Glomerular visceral epithelial cell (primary cell): ENCODE measurements at regions not wholly inside any gene's neighbourhood (a gene's known extent, or its start where the extent isn't known, plus 50 kb on each side); places are given as distances from the start of the nearest gene placed in this dataset.
"Not testable (repeated sequence)": the region's sequence is repeated elsewhere in the genome, so short reads cannot be mapped to it uniquely, and the experiment has no call there.

Experiments
- DNase-seq: peaks from one replicate; pipeline ENCODE4 v3.0.0-alpha.2; 2016; ENCODE audit errors: extremely low spot score

DNA sequence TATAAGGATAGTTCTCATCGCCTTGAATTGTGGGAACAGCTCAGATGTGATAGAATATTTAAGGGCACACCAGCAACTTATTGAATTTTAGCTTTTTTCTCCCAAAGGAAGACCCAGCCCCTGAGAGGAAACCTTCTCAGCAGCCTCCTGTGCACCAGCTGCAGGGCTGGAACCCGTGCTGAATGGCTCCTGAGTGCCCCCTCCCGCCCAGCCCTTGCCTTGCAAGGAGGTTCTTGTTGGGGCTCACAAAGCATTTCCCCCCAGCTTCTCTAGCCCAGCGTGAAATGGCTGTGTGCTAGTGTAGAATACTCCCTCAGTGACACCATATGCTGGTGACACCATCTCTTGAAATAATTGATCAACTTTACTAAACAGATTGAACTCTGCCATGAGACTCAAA is 1227.4 kb downstream of the TMEM121 start:
- not testable (repeated sequence) for DNase-seq

DNA sequence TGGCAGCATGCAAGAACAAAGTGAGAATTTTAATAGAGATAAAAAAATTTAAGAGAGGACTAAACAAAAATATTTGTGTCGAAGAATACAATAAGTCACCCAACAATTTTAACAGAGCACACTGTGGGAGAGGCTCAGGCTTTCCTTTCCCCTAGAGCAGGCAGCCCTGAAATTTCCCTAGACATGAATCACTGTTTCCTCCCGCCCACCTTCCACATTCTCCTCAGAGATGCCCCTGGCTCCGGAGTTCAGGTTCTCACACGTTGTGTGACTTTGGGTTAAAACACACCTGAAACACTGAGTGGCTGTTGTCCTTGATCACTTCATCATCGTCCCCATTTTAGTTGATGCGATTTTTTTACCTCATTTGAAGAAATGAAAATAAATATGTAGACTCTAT is 1231.1 kb downstream of the TMEM121 start:
- DNase-seq, result not testable (repeated sequence)

DNA sequence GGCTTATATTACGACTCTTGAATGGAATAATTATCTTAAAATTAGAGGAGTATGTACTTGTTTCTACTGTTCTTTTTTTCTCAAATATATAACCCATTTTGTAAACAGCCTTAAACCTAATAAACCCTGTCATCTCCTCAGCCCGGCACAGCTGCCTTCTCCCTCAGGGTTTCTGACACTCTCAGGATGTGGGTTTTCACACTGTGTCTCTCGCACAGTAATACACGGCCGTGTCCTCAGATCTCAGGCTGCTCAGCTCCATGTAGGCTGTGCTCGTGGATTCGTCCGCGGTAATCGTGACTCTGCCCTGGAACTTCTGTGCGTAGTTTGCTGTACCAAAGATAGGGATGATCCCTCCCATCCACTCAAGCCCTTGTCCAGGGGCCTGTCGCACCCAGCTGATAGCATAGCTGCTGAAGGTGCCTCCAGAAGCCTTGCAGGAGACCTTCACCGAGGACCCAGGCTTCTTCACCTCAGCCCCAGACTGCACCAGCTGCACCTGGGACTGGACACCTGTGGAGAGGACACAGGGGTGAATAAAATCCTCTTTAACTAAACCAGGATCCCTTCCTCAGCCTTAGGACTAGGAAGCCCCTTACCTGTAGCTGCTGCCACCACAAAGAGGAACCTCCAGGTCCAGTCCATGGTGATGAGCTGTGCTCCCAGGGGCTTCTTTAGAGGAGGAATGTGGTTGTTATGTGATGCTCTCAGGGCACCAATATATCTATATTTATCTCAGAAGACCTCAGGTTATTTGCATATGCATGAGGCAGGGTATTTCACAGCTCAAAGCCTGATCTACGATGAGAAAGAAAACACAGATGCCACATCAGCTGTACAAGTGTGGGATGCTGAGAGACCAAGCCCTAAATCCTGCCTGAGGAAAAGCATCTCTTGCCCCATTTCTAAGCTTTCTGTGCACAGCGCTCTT is 1235.8 kb downstream of the TMEM121 start:
- not testable (repeated sequence) for DNase-seq

DNA sequence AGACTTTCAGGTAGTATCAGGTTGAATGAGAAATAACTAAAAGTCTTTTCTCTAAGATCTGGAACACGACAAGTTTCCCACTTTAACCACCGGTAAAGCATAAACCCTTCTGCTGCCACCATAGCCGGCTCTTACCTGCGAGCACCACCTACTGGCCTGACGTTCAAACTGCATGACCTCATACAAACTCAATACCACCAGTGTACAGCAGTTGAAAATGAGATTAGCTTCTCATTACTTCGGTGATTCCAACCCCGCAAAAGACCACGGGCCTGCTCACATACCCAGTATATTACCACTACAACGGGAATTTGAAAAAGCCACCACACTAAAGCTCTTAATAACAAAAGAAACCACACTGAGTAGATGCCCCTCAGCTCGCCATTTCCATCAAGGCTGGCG is 1238.6 kb downstream of the TMEM121 start:
- DNase-seq, result not testable (repeated sequence)

DNA sequence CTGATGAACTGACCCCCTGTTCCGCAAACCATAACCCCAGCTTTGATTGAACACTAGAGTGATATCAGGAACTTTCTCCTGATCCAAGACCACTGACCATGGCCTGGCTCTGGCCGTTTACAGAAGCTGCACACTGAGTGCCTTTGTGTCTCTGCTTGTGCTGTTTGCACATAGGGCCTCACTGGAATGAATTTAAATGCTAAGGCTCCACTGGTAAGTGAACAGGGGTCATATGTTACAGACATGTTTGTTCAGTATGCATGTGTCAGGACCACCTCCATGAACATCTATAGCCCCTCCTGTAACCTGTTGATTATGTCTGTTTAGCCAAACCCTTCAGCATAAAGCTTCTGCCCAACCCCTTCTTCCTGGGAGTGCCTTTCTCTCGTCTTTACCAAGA is 1239.8 kb downstream of the TMEM121 start:
- no peak for DNase-seq

DNA sequence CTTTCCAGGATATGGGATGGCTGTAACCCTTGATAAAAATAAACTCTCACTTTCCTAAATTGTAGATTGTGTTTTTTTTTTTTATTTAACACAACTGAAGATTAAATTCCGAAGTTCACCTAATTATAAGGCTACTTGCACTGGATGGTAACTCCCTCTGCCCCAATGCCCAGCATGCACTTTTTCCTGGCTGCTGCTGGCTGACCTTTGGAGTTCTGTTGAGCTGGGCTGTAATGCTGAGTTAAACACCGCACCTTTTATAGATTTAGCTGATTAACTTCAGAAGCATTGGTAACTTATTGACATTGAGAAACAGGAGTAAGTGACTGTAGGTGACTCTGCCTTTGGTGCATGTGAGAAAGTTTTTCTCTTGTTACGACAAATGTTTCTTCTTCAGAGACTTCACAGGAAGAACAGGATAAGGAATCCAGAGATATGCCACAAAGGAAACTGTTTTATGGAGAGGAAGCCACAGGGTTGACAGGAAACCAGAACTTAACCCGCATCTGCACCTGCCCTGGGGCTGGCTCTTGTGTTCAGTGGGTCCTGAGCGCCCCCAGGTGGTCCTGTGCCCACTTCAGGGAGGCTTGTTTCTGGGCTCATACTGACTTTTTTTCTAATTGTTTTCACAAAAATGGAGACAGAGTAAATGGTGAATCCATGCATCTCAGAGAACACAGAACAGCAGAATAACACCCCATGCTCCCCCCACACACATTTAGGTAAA is 1240.3 kb downstream of the TMEM121 start:
- DNase-seq, result not testable (repeated sequence)

DNA sequence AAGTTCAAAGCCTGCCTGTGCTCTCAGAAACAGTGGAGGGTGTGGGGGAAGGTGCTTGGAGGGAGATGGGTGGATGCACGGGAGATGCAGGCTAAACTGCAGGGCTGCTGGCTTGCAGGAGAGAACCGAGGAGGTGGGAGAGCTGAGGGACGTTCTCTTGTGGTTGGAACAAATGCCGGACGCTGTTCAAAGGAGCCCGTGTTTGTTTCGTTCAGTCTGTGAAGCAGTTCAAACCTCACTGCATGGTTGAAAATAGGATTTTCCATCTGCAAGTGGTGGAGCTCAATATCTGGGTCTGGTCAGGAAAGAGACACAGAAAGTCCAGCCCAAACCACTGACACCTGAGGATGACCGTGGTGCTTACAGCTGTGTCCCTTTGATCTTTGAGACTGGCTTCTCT is 1241.8 kb downstream of the TMEM121 start:
- not testable (repeated sequence) for DNase-seq

DNA sequence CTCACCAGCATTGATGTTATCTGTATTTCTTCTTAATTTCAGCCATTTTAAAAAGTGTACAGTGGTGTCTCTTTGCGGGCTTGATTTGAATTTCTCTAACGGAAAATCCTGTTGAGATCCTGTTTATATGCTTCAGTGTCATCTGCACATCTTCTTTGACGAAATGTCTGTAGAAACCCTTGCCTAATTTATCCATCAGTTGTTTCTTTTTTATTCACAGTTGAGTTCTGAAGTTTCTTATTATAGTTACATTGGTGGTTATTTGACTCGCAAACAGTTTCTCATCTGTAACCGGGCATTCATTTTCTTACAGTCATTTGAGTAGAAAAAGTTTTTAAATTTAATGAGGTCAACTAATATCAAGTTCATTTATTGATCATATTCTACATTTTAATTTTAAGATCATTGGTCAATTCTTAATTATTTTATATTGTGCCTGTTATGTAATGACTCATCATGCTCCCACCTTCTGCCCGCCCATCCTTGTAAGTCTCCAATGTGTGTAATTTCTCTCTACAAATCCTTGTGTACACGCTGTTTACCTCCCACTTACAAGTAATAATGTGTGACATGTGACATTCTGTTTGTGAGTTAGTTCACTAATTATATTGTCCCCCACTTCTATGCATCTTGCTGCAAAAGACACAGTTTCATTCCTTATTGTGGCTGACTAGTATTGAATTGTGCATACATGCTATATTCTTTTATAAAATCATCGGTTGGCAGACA is 1242.8 kb downstream of the TMEM121 start:
- not testable (repeated sequence) for DNase-seq

DNA sequence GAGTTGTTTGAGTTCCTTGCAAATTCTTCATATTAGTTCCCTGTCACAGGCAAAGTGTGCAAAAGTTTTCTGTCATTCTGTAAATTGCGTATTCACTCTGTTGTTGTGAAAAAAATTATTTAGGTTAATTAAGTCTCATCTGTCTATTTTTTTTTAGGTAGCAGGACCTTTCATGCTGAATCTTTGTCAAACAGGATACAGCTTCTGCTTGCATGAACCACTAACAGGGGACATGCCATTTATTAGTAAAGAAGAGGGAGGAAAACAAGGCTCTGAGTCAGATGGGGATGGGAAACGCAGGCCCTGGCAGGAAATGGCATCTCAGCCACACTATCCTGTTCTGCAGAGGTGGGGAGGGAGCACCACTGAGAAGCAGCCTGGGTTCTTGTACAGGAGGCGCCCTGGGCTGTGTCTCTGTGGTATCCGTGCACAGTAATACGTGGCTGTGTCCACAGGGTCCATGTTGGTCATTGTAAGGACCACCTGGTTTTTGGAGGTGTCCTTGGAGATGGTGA is 1243.8 kb downstream of the TMEM121 start:
- DNase-seq, result not testable (repeated sequence)

DNA sequence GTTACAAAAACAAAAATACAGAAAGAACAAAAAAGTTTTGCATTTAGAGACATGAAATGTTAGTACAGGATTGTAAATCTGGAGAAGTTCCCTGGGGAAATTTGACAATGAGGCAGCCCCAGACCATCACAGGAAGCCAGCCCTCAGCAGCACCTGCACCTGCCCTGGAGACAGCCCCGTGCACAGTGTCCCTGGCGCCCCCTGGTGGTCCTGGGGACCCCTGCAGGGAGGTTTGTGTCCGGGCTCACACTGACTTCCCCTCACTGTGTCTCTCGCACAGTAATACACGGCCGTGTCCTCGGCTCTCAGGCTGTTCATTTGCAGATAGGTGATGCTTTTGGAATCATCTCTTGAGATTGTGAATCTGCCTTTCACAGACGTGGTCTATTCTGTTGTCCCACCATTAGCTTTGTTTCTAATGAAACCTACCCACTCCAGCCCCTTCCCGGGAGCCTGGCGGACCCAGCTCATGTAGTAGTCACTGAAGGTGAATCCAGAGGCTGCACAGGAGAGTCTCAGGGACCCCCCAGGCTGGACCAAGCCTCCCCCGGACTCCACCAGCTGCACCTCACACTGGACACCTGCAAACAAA is 1248.6 kb downstream of the TMEM121 start:
- DNase-seq, result not testable (repeated sequence)

DNA sequence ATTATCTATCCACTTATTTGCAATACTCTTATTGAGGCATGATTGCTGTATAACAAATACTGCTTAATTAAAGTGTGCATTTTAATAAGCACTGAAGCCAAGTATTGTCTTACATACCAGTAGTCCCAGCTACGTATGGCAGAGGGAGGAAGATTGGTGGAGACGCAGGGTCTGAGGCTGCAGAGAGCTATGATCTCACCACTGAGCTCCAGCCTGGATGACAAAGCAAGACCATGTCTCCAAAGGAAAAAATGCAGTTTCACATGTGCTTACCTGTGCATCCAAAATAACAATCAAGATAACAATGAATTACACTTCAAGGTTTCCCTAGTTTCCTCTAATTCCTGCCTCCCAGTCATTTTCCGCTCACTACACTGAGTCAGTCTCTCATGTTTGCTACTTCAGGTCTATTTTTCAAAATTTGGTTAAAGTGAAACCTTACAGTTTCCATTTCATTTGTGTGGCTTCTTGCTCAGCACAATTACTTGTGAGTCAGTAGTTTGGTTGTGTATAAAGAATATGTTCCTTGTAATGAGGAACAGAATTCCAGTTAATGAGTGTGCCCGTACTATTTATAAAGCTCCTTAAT is 1250.1 kb downstream of the TMEM121 start:
- DNase-seq, result no peak

DNA sequence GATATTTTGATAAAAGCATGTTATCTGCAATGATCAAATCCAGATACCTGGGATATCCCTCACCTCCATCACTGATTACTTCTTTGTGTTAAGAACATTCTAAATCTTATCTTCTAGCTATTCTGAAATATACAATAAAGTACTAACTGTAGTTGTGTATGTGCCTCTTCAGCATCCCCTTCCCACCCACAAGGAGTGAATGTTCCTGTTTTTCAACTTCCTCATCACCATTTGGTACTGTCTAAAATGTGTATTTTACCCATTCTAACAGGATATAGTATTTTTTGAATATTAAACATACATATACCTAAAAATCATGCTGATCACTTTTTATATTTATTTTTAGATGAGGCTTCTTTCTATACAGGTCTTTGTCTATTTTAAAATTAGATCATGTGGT is 1252.6 kb downstream of the TMEM121 start:
- DNase-seq, result no peak

DNA sequence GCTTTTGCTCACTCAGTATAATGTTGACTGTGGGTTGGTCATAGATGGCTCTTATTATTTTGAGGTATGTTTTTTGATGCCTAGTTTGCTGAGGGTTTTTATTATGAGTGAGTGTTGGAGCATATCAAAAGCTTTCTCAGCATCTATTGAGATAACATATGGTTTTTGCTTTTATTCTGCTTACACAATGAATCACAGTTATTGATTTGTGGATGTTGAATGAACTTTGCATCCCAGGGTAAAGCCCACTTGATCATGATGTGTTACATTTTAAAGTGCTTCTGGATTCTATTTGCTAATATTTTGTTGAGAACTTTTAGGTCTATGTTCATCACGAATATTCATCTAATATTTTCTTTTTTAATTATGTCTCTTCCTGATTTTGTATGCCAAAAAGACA is 1260.3 kb downstream of the TMEM121 start:
- DNase-seq, result no peak

DNA sequence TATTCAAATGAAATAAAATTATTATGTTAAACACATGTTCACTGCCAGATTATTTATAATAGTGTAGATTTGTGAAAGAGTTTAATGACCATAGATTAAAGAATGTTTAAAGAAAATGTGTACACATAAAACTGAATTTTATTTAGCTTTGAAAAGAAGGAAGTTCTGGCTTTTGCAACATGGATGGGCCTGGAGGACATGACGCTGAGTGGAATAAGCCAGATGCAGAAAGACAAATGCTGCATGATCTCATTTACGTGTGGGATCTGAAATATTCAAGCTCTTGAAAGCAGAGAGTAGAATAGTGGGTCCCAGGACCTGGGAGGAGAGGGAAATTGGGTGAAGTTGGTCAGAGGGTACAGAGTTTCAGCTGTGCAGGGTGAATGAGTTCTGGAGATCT is 1261.2 kb downstream of the TMEM121 start:
- DNase-seq, result no peak

DNA sequence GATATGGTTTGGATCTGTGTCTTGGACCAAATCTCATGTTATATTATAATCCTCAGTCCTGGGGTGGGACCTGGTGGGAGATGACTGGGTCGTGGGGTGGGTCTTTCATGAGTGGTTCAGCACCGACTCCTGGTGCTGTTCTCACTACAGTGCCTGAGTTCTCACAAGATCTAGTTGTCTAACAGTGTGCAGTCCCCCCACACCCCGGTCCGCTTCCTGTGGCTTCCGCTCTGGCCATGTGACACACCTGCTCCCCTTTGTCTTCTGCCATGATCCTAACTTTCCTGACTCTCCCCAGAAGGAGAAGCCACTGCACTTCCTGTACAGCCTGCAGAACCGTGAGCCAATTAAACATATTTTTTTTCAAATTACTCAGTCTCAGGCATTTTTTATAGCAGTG is 1262.2 kb downstream of the TMEM121 start:
- no peak for DNase-seq

DNA sequence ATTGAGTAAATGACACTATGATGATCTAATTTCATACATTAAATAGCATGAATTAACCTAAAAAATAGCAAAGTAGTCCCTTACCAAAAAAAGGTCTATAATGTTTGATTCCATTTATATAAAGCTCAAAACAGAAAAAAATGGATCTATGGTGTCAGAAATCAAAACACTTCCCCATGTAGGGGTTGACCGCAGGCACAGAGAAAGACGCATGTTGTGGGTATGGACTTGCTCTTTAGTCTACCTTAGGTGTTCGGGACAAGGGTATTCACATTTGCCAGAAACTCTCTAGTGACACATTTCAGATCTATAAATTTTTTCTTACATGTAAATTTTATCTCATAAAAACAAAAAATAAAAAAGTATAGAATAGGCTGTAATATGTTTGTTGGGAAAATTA is 1262.9 kb downstream of the TMEM121 start:
- no peak for DNase-seq

DNA sequence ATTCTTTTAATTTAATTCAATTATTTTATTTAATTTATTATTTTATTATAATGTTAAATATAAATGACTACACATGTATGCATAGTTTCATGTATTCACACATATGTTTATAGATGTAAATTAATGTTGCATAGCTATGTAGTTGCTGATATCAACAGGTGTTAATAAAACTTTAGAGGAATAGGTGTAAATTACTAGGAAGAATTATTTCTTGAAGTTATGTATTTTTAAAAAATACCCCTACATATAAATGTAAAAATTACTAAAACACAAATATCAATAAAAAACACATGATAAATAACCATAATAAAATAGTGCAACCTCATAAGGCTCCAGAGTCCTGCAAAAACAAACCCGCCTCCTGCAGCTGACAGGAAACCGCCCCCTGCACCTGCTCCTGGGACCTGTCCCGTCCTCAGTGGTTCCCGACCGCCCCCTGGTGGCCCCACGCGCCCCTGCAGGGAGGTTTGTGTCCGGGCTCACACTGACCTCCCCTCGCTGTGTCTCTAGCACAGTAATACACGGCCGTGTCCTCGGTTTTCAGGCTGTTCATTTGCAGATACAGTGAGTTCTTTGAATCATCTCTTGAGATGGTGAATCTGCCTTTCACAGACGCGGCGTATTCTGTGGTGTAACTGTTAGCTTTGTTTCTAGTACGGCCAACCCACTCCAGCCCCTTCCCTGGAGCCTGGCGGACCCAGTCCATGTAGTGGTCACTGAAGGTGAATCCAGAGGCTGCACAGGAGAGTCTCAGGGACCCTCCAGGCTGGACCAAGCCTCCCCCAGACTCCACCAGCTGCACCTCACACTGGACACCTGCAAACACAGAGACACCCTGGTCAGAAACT is 1264.0 kb downstream of the TMEM121 start:
- DNase-seq, result peak; percentile 35

DNA sequence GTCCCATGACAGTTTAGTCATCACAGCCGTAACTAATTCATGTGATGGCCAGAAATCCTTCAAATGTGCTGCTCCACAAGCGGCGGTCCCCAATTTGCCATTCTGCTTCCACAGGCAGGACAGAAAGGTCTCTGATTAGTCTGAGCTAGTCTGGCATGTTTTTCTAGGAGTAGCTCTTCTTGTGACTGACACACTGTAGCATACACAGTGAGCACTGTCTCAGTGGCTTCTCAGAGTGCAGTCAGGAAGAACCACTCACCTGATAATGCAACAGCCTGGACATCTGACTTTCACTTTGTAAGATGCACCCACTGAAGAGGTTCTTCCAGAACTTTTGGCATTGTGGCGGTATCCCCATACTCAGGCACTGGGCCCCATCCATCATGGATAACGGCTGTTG is 1266.2 kb downstream of the TMEM121 start:
- DNase-seq, result no peak

DNA sequence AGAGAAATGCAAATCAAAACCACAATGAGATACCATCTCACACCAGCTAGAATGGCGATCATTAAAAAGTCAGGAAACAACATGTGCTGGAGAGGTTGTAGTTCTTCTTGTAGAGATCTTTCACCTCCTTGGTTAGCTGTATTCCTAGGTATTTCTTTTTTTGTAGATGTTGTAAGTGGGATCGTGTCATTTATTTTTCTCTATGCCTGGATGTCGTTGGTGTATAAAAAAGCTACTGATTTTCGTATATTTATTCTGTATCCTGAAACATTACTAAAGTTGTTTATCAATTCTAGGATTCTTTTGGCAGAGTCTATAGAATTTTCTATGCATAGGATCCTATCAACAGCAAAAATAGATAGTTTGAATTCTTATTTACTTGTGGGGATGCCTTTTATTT is 1271.8 kb downstream of the TMEM121 start:
- not testable (repeated sequence) for DNase-seq
